Activated T-helper 2 cell treated with anti-CD3 and anti-CD28 coated beads, Interferon-gamma antibody, Interleukin-2, Interleukin-4, amounts not matched to agents 10 μg/mL and 5 μg/mL and 100 μg/mL, durations not matched to agents 14 hours and 24 hours and 36 hours (primary cell): ENCODE measurements at regions not wholly inside any gene's neighbourhood (a gene's known extent, or its start where the extent isn't known, plus 50 kb on each side); places are given as distances from the start of the nearest gene placed in this dataset.

Source experiments
- DNase-seq: peaks from one replicate; pipeline ENCODE4 v3.0.0; 2021; ENCODE audit warnings: low spot score
- H3K27ac Mint-ChIP-seq: one replicate; pipeline ENCODE4 v1.8.0; 2021; ENCODE audit warnings: mixed read lengths
- H3K27me3 Mint-ChIP-seq: one replicate; pipeline ENCODE4 v1.8.0; 2021; ENCODE audit warnings: low read depth, mixed read lengths
- H3K36me3 Mint-ChIP-seq: one replicate; pipeline ENCODE4 v1.8.0; 2021; ENCODE audit warnings: low read depth, mixed read lengths
- H3K4me1 Mint-ChIP-seq: one replicate; pipeline ENCODE4 v1.8.0; 2021; ENCODE audit warnings: low read depth, mixed read lengths
- H3K4me3 Mint-ChIP-seq: one replicate; pipeline ENCODE4 v1.8.0; 2021; ENCODE audit warnings: low read depth, mild to moderate bottlenecking, moderate library complexity, mixed read lengths
- H3K9me3 Mint-ChIP-seq: one replicate; pipeline ENCODE4 v1.8.0; 2021; ENCODE audit warnings: mixed read lengths
- intact Hi-C: fragments of 100-400 bp; cut with micrococcal nuclease; formaldehyde crosslinking; loops from one replicate; pipeline ENCODE4 v1.15.1; 2023

DNA sequence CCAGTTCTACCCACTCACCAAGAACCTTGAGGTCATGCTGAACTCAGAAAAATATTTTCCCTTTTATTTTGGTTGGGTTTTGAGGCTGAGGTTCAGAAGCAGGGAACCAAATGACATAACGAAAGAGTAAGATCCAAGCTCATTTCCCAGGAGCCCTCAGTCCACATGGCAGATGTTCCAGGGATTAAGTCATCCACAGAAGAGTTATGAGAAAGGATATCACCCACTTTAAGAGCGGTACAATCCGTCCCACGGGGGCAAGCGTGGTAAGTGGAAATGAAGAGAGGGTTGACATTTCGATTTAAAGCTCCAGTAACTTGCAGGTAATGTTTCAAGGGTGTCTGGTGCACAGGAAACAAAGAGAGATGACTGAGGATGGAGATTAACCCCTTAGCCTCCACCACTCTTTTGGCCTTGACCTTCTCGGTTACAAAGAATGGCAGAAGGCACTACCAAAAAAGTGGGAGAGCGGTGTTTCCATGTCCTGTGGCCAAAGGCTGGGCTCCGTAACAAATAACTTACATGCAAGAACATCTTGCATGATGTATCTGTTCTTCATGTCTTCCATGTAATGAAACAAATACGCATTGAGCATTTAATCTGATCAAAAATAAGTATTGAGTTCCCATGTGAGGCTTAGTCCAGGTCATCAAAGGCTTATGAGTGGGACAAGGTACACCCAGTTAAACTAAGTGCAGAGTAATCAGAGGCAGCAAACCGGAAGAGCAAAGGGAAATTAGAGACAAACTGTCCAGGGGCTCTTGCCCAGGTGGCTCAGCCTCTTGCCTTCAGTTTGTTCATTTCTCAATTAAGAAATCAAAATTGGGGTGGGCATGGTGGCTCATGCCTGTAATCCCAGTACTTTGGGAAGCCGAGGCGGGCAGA lies 241.4 kb downstream of the TOMM20 start:
- Mint-ChIP-seq H3K36me3 (peaks cover 4% of the 10 kb centered on the region), H3K27me3 (no peaks in the 10 kb centered on the region), H3K4me1 (peaks cover 51% of the 10 kb centered on the region), H3K4me3 (no peak overlapping the region), H3K27ac (no peak overlapping the region), H3K9me3 (peaks cover 10% of the 10 kb centered on the region)
- intact Hi-C loops, result no loop called here
- no peak for DNase-seq

GRCh38 chr1:234886081-234886984 lies 242.3 kb downstream of the TOMM20 start:
- intact Hi-C loops, result no loop called here
- H3K27me3 Mint-ChIP-seq, result no peaks in the 10 kb centered on the region
- H3K36me3 Mint-ChIP-seq, result peaks cover 4% of the 10 kb centered on the region
- no peak overlapping the region for H3K27ac Mint-ChIP-seq
- H3K9me3 Mint-ChIP-seq, result peaks cover 10% of the 10 kb centered on the region
- peaks cover 54% of the 10 kb centered on the region for H3K4me1 Mint-ChIP-seq
- H3K4me3 Mint-ChIP-seq, result no peak overlapping the region
- DNase-seq, result no peak

DNA sequence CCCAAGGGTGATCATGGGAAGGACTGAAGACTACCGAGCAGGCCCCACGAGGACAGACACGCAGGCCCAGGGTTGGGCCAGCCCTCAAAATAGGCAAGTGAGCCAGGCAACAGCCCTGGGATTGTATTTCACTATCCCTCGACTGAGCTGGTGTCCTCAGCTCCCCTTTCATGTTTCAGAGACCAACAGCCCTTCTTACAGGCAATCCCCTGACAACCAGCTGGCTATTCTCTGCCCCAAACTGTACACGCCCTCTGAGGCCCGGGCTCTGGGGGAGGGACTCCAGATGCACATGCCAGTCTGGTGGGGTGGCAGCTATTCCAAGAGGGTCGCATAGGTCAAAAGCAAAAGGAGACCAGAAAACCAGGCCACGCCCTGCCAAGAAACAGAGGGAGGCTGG lies 243.0 kb downstream of the TOMM20 start:
- no peak overlapping the region for H3K27ac Mint-ChIP-seq
- no peak for DNase-seq
- H3K4me3 Mint-ChIP-seq, result no peak overlapping the region
- peaks cover 10% of the 10 kb centered on the region for H3K9me3 Mint-ChIP-seq
- H3K4me1 Mint-ChIP-seq, result peaks cover 49% of the 10 kb centered on the region
- peaks cover 4% of the 10 kb centered on the region for H3K36me3 Mint-ChIP-seq
- intact Hi-C loops, result no loop called here
- no peaks in the 10 kb centered on the region for H3K27me3 Mint-ChIP-seq

DNA sequence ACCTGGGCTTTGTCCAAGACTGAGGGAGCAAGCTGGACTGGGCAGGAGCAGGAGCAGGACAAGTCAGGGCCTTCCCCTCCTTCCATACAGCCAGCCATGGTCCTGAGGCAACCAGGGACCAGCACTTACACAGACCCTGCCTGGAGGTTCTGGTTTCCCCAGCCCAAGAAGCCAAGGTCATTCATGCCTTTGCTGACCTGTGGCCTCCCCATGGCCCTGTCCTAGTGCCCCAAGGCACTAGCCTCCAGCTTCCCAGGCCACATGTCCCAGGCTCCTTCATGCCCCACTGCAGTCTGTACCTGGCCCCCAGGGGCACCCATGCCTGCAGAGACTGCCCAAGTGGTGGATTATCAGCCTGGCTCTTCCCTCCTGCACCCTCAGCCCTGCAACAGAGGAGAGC lies 243.9 kb downstream of the TOMM20 start:
- intact Hi-C loops, result no loop called here
- Mint-ChIP-seq H3K4me3 (no peak overlapping the region), H3K36me3 (peaks cover 4% of the 10 kb centered on the region), H3K9me3 (peaks cover 10% of the 10 kb centered on the region), H3K27me3 (no peaks in the 10 kb centered on the region), H3K4me1 (peaks cover 50% of the 10 kb centered on the region), H3K27ac (no peak overlapping the region)
- no peak for DNase-seq

GRCh38 chr1:234884006-234884405 lies 244.6 kb downstream of the TOMM20 start:
- intact Hi-C loops, result no loop called here
- Mint-ChIP-seq H3K27me3 (no peaks in the 10 kb centered on the region), H3K36me3 (peaks cover 4% of the 10 kb centered on the region), H3K4me3 (no peak overlapping the region), H3K9me3 (peaks cover 10% of the 10 kb centered on the region), H3K27ac (no peak overlapping the region), H3K4me1 (peaks cover 56% of the 10 kb centered on the region)
- DNase-seq, result no peak

GRCh38 chr1:234882898-234883297 lies 245.7 kb downstream of the TOMM20 start:
- no peak for DNase-seq
- H3K4me3 Mint-ChIP-seq, result no peak overlapping the region
- peaks cover 4% of the 10 kb centered on the region for H3K36me3 Mint-ChIP-seq
- no peak overlapping the region for H3K27ac Mint-ChIP-seq
- intact Hi-C loops, result loop anchor here (1.0 to 2.0 kb wide), 4 partner anchors 11 to 79 kb away; no protein-coding TSS in a partner anchor
- H3K27me3 Mint-ChIP-seq, result no peaks in the 10 kb centered on the region
- H3K4me1 Mint-ChIP-seq, result peaks cover 55% of the 10 kb centered on the region
- peaks cover 4% of the 10 kb centered on the region for H3K9me3 Mint-ChIP-seq

DNA sequence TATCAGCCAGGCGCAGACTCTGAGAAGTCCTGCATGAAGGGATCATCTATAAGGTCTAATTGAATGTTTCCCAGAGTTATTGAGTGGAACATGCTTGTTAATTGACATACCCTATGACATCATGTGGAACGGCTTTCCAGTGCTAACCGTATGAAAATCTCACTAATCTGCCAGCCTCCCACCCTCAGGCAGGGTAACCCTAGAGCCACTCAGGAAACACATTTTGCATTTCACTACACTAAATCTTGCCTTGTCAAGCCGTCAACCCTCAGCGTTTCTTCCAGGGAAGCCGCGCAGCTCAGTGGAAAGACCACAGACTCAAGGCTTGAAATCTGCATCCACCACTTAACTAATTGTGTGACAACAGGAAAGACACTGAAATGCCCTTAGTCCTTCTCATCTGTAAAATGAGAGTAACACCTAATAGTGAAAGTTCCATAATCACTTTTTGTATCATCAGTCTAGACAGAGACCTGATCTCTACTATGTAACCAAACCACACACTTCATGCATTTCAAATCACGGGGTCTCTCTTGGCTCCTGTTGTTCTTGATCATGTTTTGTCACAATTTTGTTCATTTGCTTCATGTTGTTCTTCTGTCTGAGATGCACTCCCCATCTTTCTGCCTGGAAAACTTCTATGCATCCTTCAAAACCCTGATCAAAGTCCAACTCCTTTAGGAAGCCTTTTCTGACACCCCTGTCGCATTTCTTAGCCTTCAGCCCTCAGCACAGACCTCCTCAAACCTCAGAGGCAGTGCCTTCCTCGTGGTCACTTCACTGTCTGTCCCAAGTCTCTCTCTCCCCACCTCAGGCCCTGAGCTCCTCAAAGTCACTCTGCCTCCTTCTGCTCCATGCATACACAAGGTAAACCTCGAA lies 246.5 kb downstream of the TOMM20 start:
- DNase-seq, result peak; percentile 25
- Mint-ChIP-seq H3K27ac (peak overlapping the region; percentile 75), H3K36me3 (no peaks in the 10 kb centered on the region), H3K4me1 (peaks cover 56% of the 10 kb centered on the region), H3K27me3 (no peaks in the 10 kb centered on the region), H3K9me3 (no peaks in the 10 kb centered on the region), H3K4me3 (no peak overlapping the region)
- intact Hi-C loops, result loop anchor here (1.0 to 2.0 kb wide), 4 partner anchors 10 to 80 kb away; no protein-coding TSS in a partner anchor

DNA sequence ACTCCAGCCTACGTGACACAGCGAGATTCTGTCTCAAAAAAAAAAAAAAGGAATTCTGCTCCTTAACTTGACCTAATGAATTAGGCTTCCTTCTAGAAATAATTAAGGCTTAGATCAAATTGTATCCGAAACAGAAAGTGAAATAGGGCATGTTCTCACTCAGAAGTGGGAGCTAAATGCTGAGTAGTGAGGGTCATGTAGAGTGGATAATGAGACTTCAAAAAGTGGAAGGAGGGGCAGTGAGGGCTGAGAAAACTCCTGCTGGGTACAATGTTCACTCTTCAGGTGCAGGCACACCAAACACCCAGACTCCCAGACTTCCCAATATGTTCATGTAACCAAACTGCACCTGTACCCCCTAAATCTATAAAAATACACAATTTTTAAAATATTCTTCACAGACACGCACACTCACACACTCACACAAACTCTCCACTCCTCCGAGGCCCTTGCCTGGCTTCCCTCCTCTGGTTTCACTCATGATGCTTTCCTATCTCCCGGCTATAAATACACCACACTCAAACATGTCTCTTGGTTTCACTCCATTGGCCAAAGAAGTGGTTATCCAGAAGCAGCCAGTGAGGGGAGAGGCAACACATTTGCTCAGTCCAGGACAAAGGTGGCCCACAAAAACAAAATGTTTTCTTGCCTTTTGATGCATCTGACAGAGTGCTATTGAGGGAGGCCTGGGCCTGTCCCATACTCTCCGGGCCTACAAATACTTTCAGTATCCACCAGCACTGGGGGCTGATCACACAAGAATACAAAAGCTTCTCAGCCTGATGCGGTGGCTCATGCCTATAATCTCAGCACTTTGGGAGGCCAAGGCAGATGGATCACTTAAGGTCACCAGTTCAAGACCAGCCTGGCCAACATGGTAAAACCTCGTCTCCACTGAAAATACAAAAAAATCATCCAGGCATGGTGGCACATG lies 249.2 kb downstream of the TOMM20 start:
- intact Hi-C loops, result no loop called here
- H3K27ac Mint-ChIP-seq, result peak overlapping the region; percentile 10

GRCh38 chr1:234878288-234878687 lies 250.3 kb downstream of the TOMM20 start:
- H3K27ac Mint-ChIP-seq, result no peak overlapping the region
- DNase-seq, result no peak
- no peaks in the 10 kb centered on the region for H3K27me3 Mint-ChIP-seq
- peaks cover 68% of the 10 kb centered on the region for H3K4me1 Mint-ChIP-seq
- no peaks in the 10 kb centered on the region for H3K9me3 Mint-ChIP-seq
- no peak overlapping the region for H3K4me3 Mint-ChIP-seq
- H3K36me3 Mint-ChIP-seq, result no peaks in the 10 kb centered on the region
- intact Hi-C loops, result no loop called here

More for the DNA sequence above, 249.2 kb downstream of the TOMM20 start:
- no peaks in the 10 kb centered on the region for H3K27me3 Mint-ChIP-seq
- H3K4me3 Mint-ChIP-seq, result no peak overlapping the region
- DNase-seq, result no peak
- no peaks in the 10 kb centered on the region for H3K9me3 Mint-ChIP-seq
- H3K4me1 Mint-ChIP-seq, result peaks cover 64% of the 10 kb centered on the region
- no peaks in the 10 kb centered on the region for H3K36me3 Mint-ChIP-seq

GRCh38 chr1:234877761-234878160 lies 250.9 kb downstream of the TOMM20 start:
- H3K4me3 Mint-ChIP-seq, result no peak overlapping the region
- H3K27me3 Mint-ChIP-seq, result no peaks in the 10 kb centered on the region
- H3K27ac Mint-ChIP-seq, result peak overlapping the region; percentile 28
- H3K9me3 Mint-ChIP-seq, result no peaks in the 10 kb centered on the region
- H3K36me3 Mint-ChIP-seq, result no peaks in the 10 kb centered on the region
- no peak for DNase-seq
- H3K4me1 Mint-ChIP-seq, result peaks cover 65% of the 10 kb centered on the region
- intact Hi-C loops, result loop anchor here (2.0 kb wide), 4 partner anchors 105 to 267 kb away; partner anchors contain the start of gene IRF2BP2
